ENCODE measurements at regions not wholly inside any gene's neighbourhood (a gene's known extent, or its start where the extent isn't known, plus 50 kb on each side); places are given as distances from the start of the nearest gene placed in this dataset.
"Not testable (repeated sequence)": the region's sequence is repeated elsewhere in the genome, so short reads cannot be mapped to it uniquely, and the experiment has no call there.

DNA sequence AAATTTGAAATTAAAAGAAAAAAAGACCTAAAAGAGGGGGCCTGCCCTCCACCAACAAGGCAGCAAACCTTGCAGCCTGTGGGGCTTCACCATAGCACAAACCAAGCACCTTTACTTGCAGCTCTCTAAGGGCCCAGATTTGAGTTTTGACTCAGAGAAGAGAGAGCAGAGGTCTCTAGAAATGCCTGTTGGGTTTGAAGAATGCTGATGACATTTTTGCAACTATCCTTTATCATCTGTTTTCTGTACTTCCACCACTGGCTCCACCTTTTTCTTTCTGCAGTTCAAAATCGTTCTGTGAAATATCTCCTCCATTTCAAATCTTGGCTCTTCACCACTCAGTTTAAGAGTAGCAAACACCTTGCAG is 83.8 kb upstream of the HMGA2 start:
- Mint-ChIP-seq H3K27me3 (ENCODE audit: low read depth) (peaks cover 12% of the 10 kb centered on the region), H3K9me3 (no peaks in the 10 kb centered on the region), H3K4me3 (peak overlapping the region; percentile 92), H3K27ac (ENCODE audit: unreplicated experiment) (no peak overlapping the region), H3K4me1 (peaks cover 14% of the 10 kb centered on the region), H3K36me3 (ENCODE audit: low read depth) (no peaks in the 10 kb centered on the region)
- TF ChIP-seq, protein P1, sequence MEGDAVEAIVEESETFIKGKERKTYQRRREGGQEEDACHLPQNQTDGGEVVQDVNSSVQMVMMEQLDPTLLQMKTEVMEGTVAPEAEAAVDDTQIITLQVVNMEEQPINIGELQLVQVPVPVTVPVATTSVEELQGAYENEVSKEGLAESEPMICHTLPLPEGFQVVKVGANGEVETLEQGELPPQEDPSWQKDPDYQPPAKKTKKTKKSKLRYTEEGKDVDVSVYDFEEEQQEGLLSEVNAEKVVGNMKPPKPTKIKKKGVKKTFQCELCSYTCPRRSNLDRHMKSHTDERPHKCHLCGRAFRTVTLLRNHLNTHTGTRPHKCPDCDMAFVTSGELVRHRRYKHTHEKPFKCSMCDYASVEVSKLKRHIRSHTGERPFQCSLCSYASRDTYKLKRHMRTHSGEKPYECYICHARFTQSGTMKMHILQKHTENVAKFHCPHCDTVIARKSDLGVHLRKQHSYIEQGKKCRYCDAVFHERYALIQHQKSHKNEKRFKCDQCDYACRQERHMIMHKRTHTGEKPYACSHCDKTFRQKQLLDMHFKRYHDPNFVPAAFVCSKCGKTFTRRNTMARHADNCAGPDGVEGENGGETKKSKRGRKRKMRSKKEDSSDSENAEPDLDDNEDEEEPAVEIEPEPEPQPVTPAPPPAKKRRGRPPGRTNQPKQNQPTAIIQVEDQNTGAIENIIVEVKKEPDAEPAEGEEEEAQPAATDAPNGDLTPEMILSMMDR (conservative IDR thresholded peaks at IDR 0.05) = no peak
- DNase-seq (ENCODE audit: low read depth, low spot score) = no peak

DNA sequence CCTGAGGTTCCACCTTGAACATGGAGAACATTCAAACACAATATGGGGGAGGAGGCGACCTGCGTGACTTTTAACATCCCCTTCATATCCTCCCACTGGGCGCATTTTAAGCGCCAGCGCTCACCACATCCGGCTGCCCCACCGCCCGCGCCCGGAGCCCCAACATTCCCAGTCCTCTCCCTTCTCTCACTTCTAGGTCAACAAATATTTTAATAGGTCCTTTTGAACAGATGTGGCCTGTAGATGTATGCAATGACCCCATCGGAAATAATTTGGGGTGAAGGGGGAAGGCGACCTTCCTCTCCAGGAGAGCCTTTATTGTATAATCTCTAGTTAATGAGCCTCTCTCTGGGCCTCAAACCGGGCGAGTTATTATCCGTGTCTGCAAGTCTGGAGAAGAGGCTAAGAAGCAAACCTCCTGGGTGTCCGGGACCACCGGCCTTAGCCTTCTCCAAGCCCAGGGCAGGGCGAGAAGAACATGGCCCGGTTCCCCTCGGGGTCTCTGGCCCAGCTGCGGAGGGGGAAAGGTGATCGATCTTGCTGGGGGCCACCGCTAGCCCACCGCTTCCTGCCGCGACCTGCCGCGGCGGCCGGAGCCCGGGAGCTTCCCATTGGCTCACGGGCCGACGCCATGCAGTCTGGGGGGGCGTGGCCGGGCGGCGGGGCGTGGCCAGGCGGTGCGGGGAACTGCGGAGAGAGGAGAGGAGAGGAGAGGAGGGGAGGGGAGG is 83.2 kb upstream of the HMGA2 start:
- TF ChIP-seq, protein P1 (conservative IDR thresholded peaks at IDR 0.05) = no peak
- Mint-ChIP-seq H3K9me3 (no peaks in the 10 kb centered on the region), H3K27ac (ENCODE audit: unreplicated experiment) (no peak overlapping the region), H3K4me3 (peak overlapping the region; percentile 92), H3K36me3 (ENCODE audit: low read depth) (no peaks in the 10 kb centered on the region), H3K27me3 (ENCODE audit: low read depth) (peaks cover 12% of the 10 kb centered on the region), H3K4me1 (peaks cover 16% of the 10 kb centered on the region)
- DNase-seq (ENCODE audit: low read depth, low spot score) = peak; percentile 81

DNA sequence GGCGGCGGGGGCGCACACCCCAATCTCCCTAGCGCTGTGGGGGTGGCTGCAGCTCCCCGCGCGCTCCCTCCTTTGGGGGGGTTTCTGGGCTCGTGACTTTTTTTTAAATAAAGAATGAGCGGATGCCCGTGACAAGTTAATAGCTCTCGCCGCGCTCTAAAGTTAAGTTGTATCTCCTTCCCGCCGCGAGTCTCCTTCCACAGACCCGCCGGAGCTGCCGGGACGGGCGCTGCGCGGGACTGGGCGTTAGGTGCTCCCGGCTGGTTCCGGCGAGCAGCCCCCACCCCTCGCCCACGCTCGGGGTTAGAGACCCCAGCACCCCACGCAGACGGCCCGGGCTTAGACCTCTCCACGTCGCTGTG is 82.6 kb upstream of the HMGA2 start:
- Mint-ChIP-seq H3K4me1 (peaks cover 22% of the 10 kb centered on the region), H3K9me3 (no peaks in the 10 kb centered on the region), H3K36me3 (ENCODE audit: low read depth) (no peaks in the 10 kb centered on the region), H3K27me3 (ENCODE audit: low read depth) (peaks cover 12% of the 10 kb centered on the region), H3K27ac (ENCODE audit: unreplicated experiment) (peak overlapping the region; percentile 35), H3K4me3 (peak overlapping the region; percentile 90)
- DNase-seq (ENCODE audit: low read depth, low spot score) = peak; percentile 21
- TF ChIP-seq, protein P1 (conservative IDR thresholded peaks at IDR 0.05) = no peak

DNA sequence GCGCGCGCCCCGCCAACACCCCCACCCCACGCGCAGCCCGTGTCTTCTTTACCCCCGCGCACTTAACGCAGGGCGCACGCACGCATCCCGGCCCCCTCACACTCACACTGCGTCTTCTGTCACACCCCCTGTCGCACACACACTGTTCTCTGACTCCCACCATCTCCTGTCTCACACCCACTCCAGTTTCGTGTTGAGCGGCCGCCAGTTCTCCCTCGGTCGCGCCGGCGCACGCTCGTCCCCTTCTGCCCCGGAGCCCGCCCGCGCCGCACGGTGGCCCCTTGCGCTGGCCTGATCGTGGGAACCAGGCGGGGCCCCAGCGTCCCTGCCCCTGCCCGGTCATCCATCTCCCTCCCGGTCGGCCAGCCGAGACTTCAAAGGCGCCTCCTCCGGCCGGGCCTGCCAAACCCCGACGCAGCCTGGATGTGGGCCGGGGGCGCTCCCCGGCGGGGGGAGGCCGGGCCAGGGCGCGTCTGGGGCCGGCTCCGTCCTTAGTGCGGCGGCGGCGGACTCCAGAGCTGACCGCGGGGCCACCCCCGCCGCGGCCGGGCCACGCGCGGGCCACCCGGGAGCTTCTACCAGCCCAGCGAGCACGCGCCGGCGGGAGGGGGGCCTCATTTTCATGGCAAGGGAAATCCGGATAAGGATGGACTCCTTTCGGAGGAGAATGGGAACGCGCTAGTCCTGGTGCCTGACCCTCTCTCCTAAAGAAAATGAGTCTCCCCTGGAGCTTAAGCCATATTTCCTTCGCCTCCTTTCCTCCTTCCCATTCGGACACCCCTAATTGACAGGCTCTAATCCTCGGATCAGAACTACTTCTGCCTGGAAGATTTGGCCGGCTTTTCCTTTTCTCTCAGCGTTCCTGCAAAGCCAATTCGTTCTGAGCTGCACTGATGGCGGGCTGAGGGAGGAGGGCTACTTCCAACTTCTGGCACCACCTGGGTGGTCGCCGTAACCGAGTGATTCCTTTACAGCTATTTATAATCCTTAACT is 82.0 kb upstream of the HMGA2 start:
- Mint-ChIP-seq H3K36me3 (ENCODE audit: low read depth) (no peaks in the 10 kb centered on the region), H3K4me3 (peak overlapping the region; percentile 90), H3K4me1 (peaks cover 25% of the 10 kb centered on the region), H3K27ac (ENCODE audit: unreplicated experiment) (peak overlapping the region; percentile 35), H3K27me3 (ENCODE audit: low read depth) (peaks cover 12% of the 10 kb centered on the region), H3K9me3 (no peaks in the 10 kb centered on the region)
- TF ChIP-seq, protein P1 (conservative IDR thresholded peaks at IDR 0.05) = no peak
- DNase-seq (ENCODE audit: low read depth, low spot score) = peak; percentile 62

DNA sequence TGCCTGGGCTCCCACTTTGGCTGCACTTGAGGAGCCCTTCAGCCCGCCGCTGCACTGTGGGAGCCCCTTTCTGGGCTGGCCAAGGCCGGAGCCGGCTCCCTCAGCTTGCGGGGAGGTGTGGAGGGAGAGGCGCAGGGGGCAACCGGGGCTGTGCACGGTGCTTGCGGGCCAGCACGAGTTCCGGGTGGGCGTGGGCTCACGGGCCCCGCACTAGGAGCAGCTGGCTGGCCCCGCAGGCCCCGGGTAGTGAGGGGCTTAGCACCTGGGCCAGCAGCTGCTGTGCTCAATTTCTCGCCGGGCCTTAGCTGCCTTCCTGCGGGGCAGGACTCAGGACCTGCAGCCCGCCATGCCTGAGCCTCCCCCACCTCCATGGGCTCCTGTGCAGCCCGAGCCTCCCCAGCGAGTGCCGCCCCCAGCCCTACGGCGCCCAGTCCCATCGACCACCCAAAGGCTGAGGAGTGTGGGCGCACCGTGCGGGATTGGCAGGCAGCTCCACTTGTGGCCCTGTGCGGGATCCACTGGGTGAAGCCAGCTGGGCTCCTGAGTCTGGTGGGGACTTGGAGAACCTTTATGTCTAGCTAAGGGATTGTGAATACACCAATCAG is 79.9 kb upstream of the HMGA2 start:
- Mint-ChIP-seq H3K4me1 (peaks cover 25% of the 10 kb centered on the region), H3K27me3 (ENCODE audit: low read depth) (peaks cover 12% of the 10 kb centered on the region)
- not testable (repeated sequence) for H3K4me3 Mint-ChIP-seq; DNase-seq (ENCODE audit: low read depth, low spot score); H3K27ac Mint-ChIP-seq (ENCODE audit: unreplicated experiment); H3K9me3 Mint-ChIP-seq; H3K36me3 Mint-ChIP-seq (ENCODE audit: low read depth)

Measured in neural crest cell (in vitro differentiated cells).